Suprapubic skin (tissue), 4 donors: ENCODE measurements at regions not wholly inside any gene's neighbourhood (a gene's known extent, or its start where the extent isn't known, plus 50 kb on each side); places are given as distances from the start of the nearest gene placed in this dataset.
"Not testable (repeated sequence)": the region's sequence is repeated elsewhere in the genome, so short reads cannot be mapped to it uniquely, and the experiment has no call there.

Experiments
- EP300 ChIP-seq: sonication (generic); formaldehyde crosslinking; IDR thresholded peaks from one replicate; pipeline ENCODE4 v1.6.1; 2017; ENCODE audit warnings: antibody characterized with exemption
- POLR2A ChIP-seq, 2 donors: fragments of 450-650 bp; IDR thresholded peaks; one replicate each; pipeline ENCODE4 v1.6.1; 2017; ENCODE audit warnings: antibody characterized with exemption in 2 of 2, mild to moderate bottlenecking in 2 of 2, moderate library complexity in 2 of 2
- POLR2AphosphoS5 ChIP-seq, 3 donors: sonication (generic); formaldehyde crosslinking; IDR thresholded peaks; one replicate each; pipeline ENCODE4 v1.6.1; 2017; ENCODE audit warnings: antibody characterized with exemption in 3 of 3
- TF ChIP-seq, protein P1 (sequence below), 2 donors: fragments of 200-600 bp in 1 of 2; fragments of 450-650 bp in 1 of 2; sonication (generic) in 1 of 2; IDR thresholded peaks; one replicate each; pipeline ENCODE4 v1.5.1; 2016 to 2019; ENCODE audit warnings: antibody characterized with exemption in 2 of 2, mild to moderate bottlenecking in 1 of 2, moderate library complexity in 1 of 2

DNA sequence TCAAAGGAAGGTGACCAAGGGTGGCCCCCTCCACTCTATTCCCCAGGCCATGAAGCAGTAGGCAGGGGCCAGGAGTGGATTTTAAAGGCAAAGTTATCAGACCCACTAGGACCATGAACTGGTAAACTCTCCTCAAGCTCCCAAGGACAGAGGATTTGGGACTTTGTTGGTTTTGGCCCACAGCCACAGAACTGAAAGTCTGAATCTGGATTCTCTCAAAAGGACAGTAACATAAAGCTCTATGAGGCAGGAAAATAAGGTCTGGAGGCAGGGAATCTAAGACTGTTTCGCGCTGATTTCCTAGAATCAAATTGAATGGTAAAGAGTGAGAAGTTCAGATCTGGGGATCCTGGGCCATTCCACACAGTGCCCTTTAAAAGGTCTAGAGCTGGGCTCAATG, 91.3 kb upstream of the C2CD4B start:
- TF ChIP-seq, protein P1, sequence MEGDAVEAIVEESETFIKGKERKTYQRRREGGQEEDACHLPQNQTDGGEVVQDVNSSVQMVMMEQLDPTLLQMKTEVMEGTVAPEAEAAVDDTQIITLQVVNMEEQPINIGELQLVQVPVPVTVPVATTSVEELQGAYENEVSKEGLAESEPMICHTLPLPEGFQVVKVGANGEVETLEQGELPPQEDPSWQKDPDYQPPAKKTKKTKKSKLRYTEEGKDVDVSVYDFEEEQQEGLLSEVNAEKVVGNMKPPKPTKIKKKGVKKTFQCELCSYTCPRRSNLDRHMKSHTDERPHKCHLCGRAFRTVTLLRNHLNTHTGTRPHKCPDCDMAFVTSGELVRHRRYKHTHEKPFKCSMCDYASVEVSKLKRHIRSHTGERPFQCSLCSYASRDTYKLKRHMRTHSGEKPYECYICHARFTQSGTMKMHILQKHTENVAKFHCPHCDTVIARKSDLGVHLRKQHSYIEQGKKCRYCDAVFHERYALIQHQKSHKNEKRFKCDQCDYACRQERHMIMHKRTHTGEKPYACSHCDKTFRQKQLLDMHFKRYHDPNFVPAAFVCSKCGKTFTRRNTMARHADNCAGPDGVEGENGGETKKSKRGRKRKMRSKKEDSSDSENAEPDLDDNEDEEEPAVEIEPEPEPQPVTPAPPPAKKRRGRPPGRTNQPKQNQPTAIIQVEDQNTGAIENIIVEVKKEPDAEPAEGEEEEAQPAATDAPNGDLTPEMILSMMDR (IDR thresholded peaks at IDR 0.05), result not testable (repeated sequence)
- not testable (repeated sequence) for TF ChIP-seq POLR2A (IDR thresholded peaks at IDR 0.05); POLR2AphosphoS5 (IDR thresholded peaks at IDR 0.05); EP300
